Left ventricle myocardium inferior (tissue), 1 donor: ENCODE measurements at regions not wholly inside any gene's neighbourhood (a gene's known extent, or its start where the extent isn't known, plus 50 kb on each side); places are given as distances from the start of the nearest gene placed in this dataset.

Experiments
- DNase-seq: peaks from one replicate; pipeline ENCODE4 v3.0.0-alpha.2; 2020
- H3K27ac ChIP-seq: fragments of 200-600 bp; replicated peaks from 2 replicates; pipeline ENCODE4 v1.8.0; 2021
- H3K27me3 ChIP-seq: fragments of 200-600 bp; 2 replicates; pipeline ENCODE4 v1.8.0; 2021; ENCODE audit warnings: low read depth
- H3K36me3 ChIP-seq: fragments of 200-600 bp; 2 replicates; pipeline ENCODE4 v1.8.0; 2021
- H3K4me1 ChIP-seq: fragments of 200-600 bp; 2 replicates; pipeline ENCODE4 v1.8.0; 2021
- H3K4me3 ChIP-seq: fragments of 200-600 bp; 2 replicates; pipeline ENCODE4 v1.8.0; 2021; ENCODE audit warnings: mild to moderate bottlenecking, moderate library complexity
- H3K9me3 ChIP-seq: fragments of 200-600 bp; replicated peaks from 2 replicates; pipeline ENCODE4 v1.8.0; 2021
- CTCF ChIP-seq: fragments of 200-600 bp; IDR thresholded peaks from 2 replicates; pipeline ENCODE4 v1.8.0; 2021; ENCODE audit warnings: antibody characterized with exemption, mild to moderate bottlenecking, borderline replicate concordance
- intact Hi-C: fragments of 100-400 bp; cut with micrococcal nuclease; formaldehyde crosslinking; loops from one replicate; pipeline ENCODE4 v1.11.0; 2022
- donor health status: DM: no; HTN: yes; CAD: no; lungs with severe emphysema.

- no peak for DNase-seq
- Histone ChIP-seq H3K36me3 (no peaks in the 10 kb centered on the region), H3K9me3 (no peaks in the 10 kb centered on the region), H3K27me3 (no peaks in the 10 kb centered on the region), H3K27ac (peak overlapping the region; percentile 39), H3K4me3 (no peak overlapping the region), H3K4me1 (peaks cover 56% of the 10 kb centered on the region)
- no peak for TF ChIP-seq CTCF
- intact Hi-C loops: no loop called here
These were observed 316.6 kb upstream of the TGFBR2 start for GRCh38 chr3:30289766-30290165.

DNA sequence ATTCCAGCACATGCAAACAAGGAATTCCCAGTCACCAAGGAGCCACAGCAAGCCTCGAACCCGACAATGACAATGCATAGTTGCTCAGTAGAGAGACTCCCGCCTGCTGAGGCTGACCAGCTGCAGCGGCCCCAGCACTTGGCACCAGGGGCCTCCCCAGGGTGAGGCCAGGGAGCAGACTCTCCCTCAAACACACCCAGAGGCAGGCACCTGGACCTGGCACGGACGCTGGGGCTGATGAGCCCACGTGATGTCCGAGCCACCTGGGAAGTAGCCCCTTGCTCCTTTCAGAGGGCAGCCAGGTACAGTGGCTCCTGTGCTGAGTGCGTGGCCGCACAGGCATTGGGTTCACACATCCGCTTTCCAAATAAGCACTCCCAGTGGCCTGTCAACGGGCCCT is 315.9 kb upstream of the TGFBR2 start:
- no peaks in the 10 kb centered on the region for H3K36me3 ChIP-seq
- intact Hi-C loops: no loop called here
- H3K27ac ChIP-seq: peak overlapping the region; percentile 13
- H3K4me1 ChIP-seq: peaks cover 49% of the 10 kb centered on the region
- H3K27me3 ChIP-seq: no peaks in the 10 kb centered on the region
- H3K9me3 ChIP-seq: no peaks in the 10 kb centered on the region
- no peak overlapping the region for H3K4me3 ChIP-seq
- TF ChIP-seq CTCF: no peak
- no peak for DNase-seq

DNA sequence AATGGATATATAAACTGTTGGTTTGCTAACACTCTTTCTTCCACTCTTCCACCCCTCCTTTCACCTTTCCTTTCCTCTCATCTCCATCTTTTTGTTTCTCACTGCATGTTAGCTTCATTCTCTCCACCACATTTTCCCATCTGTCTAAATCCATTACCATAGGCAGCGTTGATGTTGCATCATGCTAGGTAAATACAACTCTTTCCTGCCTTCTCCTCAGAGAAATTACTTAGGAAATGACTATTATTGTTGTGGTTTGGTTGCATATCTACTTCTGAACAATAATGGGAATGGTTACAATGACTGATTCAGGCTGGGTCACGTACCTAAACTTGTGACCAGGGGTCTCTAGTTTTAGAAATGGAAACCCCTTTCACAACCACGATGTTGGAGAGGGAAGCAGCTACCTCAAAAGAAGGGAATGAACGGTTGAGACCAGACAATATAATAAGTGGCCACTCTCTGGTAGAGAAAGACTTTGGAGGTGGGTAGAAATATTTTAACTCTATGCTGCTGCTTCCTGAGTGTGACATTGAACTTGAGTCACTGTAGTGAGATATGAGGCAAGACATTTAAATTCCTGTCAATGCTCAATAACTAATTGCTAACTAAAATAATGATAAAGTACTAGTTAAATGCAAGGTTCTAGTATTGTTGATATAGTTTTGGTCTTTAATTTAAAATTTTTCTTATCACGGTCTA is 314.1 kb upstream of the TGFBR2 start:
- H3K27me3 ChIP-seq: no peaks in the 10 kb centered on the region
- intact Hi-C loops: no loop called here
- TF ChIP-seq CTCF: no peak
- peaks cover 31% of the 10 kb centered on the region for H3K4me1 ChIP-seq
- DNase-seq: no peak
- H3K4me3 ChIP-seq: no peak overlapping the region
- H3K36me3 ChIP-seq: no peaks in the 10 kb centered on the region
- H3K27ac ChIP-seq: peak overlapping the region; percentile 49
- no peaks in the 10 kb centered on the region for H3K9me3 ChIP-seq

GRCh38 chr3:30293621-30294240 is 312.7 kb upstream of the TGFBR2 start:
- Histone ChIP-seq H3K27me3 (no peaks in the 10 kb centered on the region), H3K27ac (peak overlapping the region; percentile 25), H3K4me3 (no peak overlapping the region), H3K4me1 (peaks cover 27% of the 10 kb centered on the region), H3K36me3 (no peaks in the 10 kb centered on the region), H3K9me3 (no peaks in the 10 kb centered on the region)
- DNase-seq: no peak
- no peak for TF ChIP-seq CTCF
- intact Hi-C loops: no loop called here

DNA sequence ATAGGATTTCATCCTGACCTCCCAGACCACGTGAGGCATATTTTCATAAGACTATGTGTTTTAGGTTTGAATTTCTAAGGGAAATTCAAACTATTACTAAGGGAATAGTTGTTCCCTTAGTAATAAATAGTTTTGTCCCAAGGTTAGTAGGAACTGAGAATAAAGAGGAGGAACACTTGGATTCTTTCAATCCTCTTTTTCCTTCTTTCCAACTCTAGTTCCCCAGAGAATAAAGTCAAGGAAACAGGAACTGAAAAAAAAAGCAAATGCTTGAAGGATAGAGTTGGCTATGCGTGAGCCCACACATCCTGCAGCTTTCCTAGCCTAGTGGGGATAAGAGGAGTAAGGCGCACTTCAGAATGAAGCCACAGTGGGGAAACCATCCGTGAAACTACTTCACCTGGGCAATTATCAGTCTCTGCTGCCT is 312.1 kb upstream of the TGFBR2 start:
- H3K9me3 ChIP-seq: no peaks in the 10 kb centered on the region
- intact Hi-C loops: no loop called here
- peaks cover 22% of the 10 kb centered on the region for H3K4me1 ChIP-seq
- no peak for DNase-seq
- H3K27me3 ChIP-seq: no peaks in the 10 kb centered on the region
- no peak for TF ChIP-seq CTCF
- H3K36me3 ChIP-seq: no peaks in the 10 kb centered on the region
- peak overlapping the region; percentile 25 for H3K27ac ChIP-seq
- H3K4me3 ChIP-seq: no peak overlapping the region
